CD4-positive, alpha-beta T cell (primary cell): ENCODE measurements at regions not wholly inside any gene's neighbourhood (a gene's known extent, or its start where the extent isn't known, plus 50 kb on each side); places are given as distances from the start of the nearest gene placed in this dataset.

ENCODE experiments used
- ATAC-seq: fragments of 200-7000 bp; cut with Tn5 transposase; one replicate; pipeline ENCODE4 v1.10.0; 2022; ENCODE audit warnings: mild to moderate bottlenecking; ENCODE audit not compliant: poor library complexity
- CTCF ChIA-PET: fragments of 350-600 bp; sonication (Branson Sonifier 250); formaldehyde crosslinking; loops from one replicate; lab custom pipeline; 2021; ENCODE audit warnings: antibody characterized with exemption, inconsistent platforms; lab: Charles Lee
- POLR2A ChIA-PET: fragments of 350-600 bp; sonication (Branson Sonifier 250); formaldehyde crosslinking; loops from one replicate; lab custom pipeline; 2021; ENCODE audit warnings: antibody characterized with exemption, inconsistent platforms; lab: Charles Lee
- DNase-seq, 14 experiments: peaks; one replicate each; pipeline ENCODE4 v3.0.0-alpha.2; 2013 to 2020; ENCODE audit warnings: mixed read lengths in 2 of 14
- H3K27ac ChIP-seq, 2 donors: one replicate each; pipeline versions ENCODE4 v1.5.1 to v1.7.0; 2013; ENCODE audit warnings: low read length in 2 of 2, low read depth in 1 of 2, mild to moderate bottlenecking in 1 of 2
- H3K27me3 ChIP-seq, 2 experiments: 1 replicate in 1 of 2; 2 replicates in 1 of 2; pipeline versions ENCODE4 v1.6.1 to v1.7.0; 2013; ENCODE audit warnings: low read length in 2 of 2, control low read depth in 1 of 2, mild to moderate bottlenecking in 1 of 2, moderate library complexity in 1 of 2; ENCODE audit not compliant: insufficient read depth in 2 of 2, control insufficient read depth in 1 of 2
- H3K36me3 ChIP-seq: one replicate; pipeline ENCODE4 v1.6.1; 2013; ENCODE audit warnings: low read length, control low read depth; ENCODE audit not compliant: insufficient read depth
- H3K4me1 ChIP-seq: one replicate; pipeline ENCODE4 v1.6.1; 2013; ENCODE audit warnings: low read length, control low read depth; ENCODE audit not compliant: insufficient read depth
- H3K4me3 ChIP-seq: one replicate; pipeline ENCODE4 v1.5.1; 2013; ENCODE audit warnings: mild to moderate bottlenecking, low read length, moderate library complexity
- H3K9me3 ChIP-seq, 2 experiments: 1 replicate in 1 of 2; 2 replicates in 1 of 2; pipeline versions ENCODE4 v1.6.1 to v1.7.0; 2013; ENCODE audit warnings: low read length in 2 of 2, mild to moderate bottlenecking in 2 of 2, control low read depth in 1 of 2, moderate library complexity in 1 of 2; ENCODE audit not compliant: control insufficient read depth in 1 of 2, insufficient read depth in 1 of 2
- H3K27ac Mint-ChIP-seq: one replicate; pipeline ENCODE4 v1.8.0; 2020; ENCODE audit warnings: mixed read lengths
- H3K27me3 Mint-ChIP-seq: one replicate; pipeline ENCODE4 v1.8.0; 2021; ENCODE audit warnings: mixed read lengths
- H3K36me3 Mint-ChIP-seq: one replicate; pipeline ENCODE4 v1.8.0; 2021; ENCODE audit warnings: low read depth, mixed read lengths
- H3K4me1 Mint-ChIP-seq: one replicate; pipeline ENCODE4 v1.8.0; 2021; ENCODE audit warnings: low read depth, mixed read lengths
- H3K4me3 Mint-ChIP-seq: one replicate; pipeline ENCODE4 v1.8.0; 2020; ENCODE audit warnings: mild to moderate bottlenecking, mixed read lengths
- H3K9me3 Mint-ChIP-seq: one replicate; pipeline ENCODE4 v1.8.0; 2020; ENCODE audit warnings: mixed read lengths
- intact Hi-C, 2 experiments: fragments of 100-400 bp; cut with DNase I in 1 of 2; cut with micrococcal nuclease in 1 of 2; formaldehyde crosslinking; loops; one replicate each; pipeline versions ENCODE4 v1.15.1 to v1.9.0; 2023 to 2025; cut with DNase I, micrococcal nuclease
- TF ChIP-seq, protein P1 (sequence below): fragments of 200-600 bp; IDR thresholded peaks from one replicate; pipeline ENCODE4 v1.8.0; 2022; ENCODE audit warnings: antibody characterized with exemption, mild to moderate bottlenecking

DNA sequence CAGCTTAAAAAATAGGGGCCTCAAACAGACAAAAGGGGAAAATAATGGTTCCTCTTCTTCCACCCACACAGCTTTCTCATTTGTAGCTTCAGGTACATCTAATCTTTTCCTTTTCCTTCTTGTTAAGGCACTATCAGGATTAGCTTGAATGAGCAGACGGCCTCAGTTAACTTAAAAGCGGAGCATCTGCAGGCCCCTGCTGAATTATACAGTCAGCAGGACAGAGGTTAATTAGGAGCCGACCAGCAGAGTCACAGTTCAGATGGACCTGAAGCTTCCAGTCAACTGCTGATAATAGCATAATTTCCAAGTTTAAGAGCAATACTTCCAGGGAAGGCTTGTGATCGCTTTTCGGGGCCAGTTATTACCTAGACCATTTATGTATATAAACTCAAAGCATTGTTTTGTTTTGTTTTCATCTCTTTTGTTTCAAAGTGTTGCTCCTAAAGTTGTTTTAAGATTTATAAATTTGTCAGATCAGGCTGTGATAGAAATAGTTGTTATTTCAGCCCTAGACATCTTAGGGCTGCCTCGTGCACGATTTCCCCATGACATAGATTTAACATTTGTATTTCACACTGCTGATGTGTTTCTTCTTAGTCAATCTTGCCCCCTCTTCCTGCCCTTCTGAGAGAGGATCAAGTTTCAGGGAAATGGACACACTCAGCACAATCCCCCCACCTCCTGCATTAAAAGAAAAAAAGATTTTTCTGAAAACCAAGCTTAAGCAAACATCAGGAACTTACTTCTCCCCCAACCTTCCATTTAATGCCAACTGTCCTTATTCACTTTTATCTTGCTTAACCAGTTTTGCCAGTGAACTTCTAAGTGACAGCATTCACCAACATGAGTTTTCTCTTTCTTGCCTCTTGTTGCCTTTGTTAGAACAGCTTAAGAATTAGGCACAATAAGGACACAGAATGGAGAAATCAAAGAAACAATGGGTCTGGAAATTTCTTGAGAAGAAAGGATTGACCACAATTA is 449.8 kb downstream of the ARHGEF28 start:
- no peaks in the 10 kb centered on the region for H3K9me3 ChIP-seq
- Mint-ChIP-seq H3K9me3 (no peaks in the 10 kb centered on the region), H3K27ac (no peak overlapping the region), H3K4me3 (no peak overlapping the region), H3K27me3 (peaks cover 4% of the 10 kb centered on the region), H3K4me1 (no peaks in the 10 kb centered on the region), H3K36me3 (no peaks in the 10 kb centered on the region)
- no peak overlapping the region for H3K4me3 ChIP-seq
- intact Hi-C loops = no loop called here
- ATAC-seq = no peak
- TF ChIP-seq, protein P1, sequence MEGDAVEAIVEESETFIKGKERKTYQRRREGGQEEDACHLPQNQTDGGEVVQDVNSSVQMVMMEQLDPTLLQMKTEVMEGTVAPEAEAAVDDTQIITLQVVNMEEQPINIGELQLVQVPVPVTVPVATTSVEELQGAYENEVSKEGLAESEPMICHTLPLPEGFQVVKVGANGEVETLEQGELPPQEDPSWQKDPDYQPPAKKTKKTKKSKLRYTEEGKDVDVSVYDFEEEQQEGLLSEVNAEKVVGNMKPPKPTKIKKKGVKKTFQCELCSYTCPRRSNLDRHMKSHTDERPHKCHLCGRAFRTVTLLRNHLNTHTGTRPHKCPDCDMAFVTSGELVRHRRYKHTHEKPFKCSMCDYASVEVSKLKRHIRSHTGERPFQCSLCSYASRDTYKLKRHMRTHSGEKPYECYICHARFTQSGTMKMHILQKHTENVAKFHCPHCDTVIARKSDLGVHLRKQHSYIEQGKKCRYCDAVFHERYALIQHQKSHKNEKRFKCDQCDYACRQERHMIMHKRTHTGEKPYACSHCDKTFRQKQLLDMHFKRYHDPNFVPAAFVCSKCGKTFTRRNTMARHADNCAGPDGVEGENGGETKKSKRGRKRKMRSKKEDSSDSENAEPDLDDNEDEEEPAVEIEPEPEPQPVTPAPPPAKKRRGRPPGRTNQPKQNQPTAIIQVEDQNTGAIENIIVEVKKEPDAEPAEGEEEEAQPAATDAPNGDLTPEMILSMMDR = no peak
- no peaks in the 10 kb centered on the region for H3K4me1 ChIP-seq
- no peaks in the 10 kb centered on the region for H3K36me3 ChIP-seq
- no peak for DNase-seq
- H3K27ac ChIP-seq = no peak overlapping the region
- CTCF ChIA-PET = interaction anchor here (0.6 kb wide), 1 partner anchor 530 kb away, joined by 3 read pairs; no protein-coding TSS in a partner anchor
- POLR2A ChIA-PET = no interaction called here
- H3K27me3 ChIP-seq = no peaks in the 10 kb centered on the region

DNA sequence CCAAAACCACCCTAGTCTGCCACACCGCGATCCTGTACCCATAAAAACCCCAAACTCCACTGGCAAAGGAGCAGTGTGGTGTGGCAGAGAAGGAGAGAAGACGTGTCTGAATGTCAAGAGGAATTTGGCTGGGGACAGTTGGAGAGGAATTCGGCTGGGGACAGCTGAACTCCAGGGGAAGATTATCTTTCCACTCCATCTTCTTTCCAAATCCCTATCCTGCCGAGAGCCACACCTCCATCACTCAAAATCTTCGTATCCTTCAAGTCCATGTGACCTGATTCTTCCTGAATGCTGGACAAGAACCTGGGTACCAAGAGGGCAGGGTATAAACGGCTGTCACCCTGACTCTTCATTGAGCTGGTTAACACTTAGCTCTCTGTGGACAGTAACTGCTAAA is 448.1 kb downstream of the ARHGEF28 start:
- no peak for ATAC-seq
- no peak for DNase-seq
- Mint-ChIP-seq H3K9me3 (no peaks in the 10 kb centered on the region), H3K36me3 (no peaks in the 10 kb centered on the region), H3K27ac (no peak overlapping the region), H3K4me1 (no peaks in the 10 kb centered on the region), H3K27me3 (peaks cover 4% of the 10 kb centered on the region), H3K4me3 (no peak overlapping the region)
- CTCF ChIA-PET = no interaction called here
- Histone ChIP-seq H3K4me3 (no peak overlapping the region), H3K27me3 (no peaks in the 10 kb centered on the region), H3K4me1 (no peaks in the 10 kb centered on the region), H3K27ac (no peak overlapping the region), H3K9me3 (no peaks in the 10 kb centered on the region), H3K36me3 (no peaks in the 10 kb centered on the region)
- TF ChIP-seq, protein P1 = no peak
- intact Hi-C loops = no loop called here
- POLR2A ChIA-PET = no interaction called here

- ChIA-PET CTCF (interaction anchor here (0.6 kb wide), 1 partner anchor 74 kb away, joined by 3 read pairs; no protein-coding TSS in a partner anchor), POLR2A (no interaction called here)
- H3K9me3 Mint-ChIP-seq = no peaks in the 10 kb centered on the region
- Histone ChIP-seq H3K36me3 (no peaks in the 10 kb centered on the region), H3K4me3 (no peak overlapping the region), H3K4me1 (no peaks in the 10 kb centered on the region), H3K9me3 (no peaks in the 10 kb centered on the region), H3K27ac (no peak overlapping the region), H3K27me3 (no peaks in the 10 kb centered on the region)
- no peaks in the 10 kb centered on the region for H3K27me3 Mint-ChIP-seq
- H3K4me1 Mint-ChIP-seq = no peaks in the 10 kb centered on the region
- H3K27ac Mint-ChIP-seq = no peak overlapping the region
- no peaks in the 10 kb centered on the region for H3K36me3 Mint-ChIP-seq
- intact Hi-C loops = no loop called here
- TF ChIP-seq, protein P1 = no peak
- ATAC-seq = no peak
- no peak overlapping the region for H3K4me3 Mint-ChIP-seq
- DNase-seq = no peak
Measured at GRCh38 chr5:74073257-74073656, 447.3 kb downstream of the ARHGEF28 start.
